ENCODE measurements at regions not wholly inside any gene's neighbourhood (a gene's known extent, or its start where the extent isn't known, plus 50 kb on each side); places are given as distances from the start of the nearest gene placed in this dataset.

- H3K27me3 Mint-ChIP-seq, result no peaks in the 10 kb centered on the region
- DNase-seq (no peak), ATAC-seq (no peak)
- no peaks in the 10 kb centered on the region for H3K36me3 Mint-ChIP-seq (ENCODE audit: low read depth)
- peaks cover 18% of the 10 kb centered on the region for H3K4me1 Mint-ChIP-seq
- H3K4me3 Mint-ChIP-seq, result no peak overlapping the region
- no peaks in the 10 kb centered on the region for H3K9me3 ChIP-seq (ENCODE audit: control insufficient read depth, low read length, poor library complexity, severe bottlenecking)
- no peak overlapping the region for H3K27ac Mint-ChIP-seq
These were observed 145.2 kb upstream of the CBLB start for GRCh38 chr3:106013971-106014370.

GRCh38 chr3:106014518-106014917, 145.7 kb upstream of the CBLB start:
- H3K9me3 ChIP-seq (ENCODE audit: control insufficient read depth, low read length, poor library complexity, severe bottlenecking), result no peaks in the 10 kb centered on the region
- DNase-seq, result no peak
- Mint-ChIP-seq H3K4me1 (peaks cover 18% of the 10 kb centered on the region), H3K27me3 (no peaks in the 10 kb centered on the region), H3K4me3 (no peak overlapping the region), H3K36me3 (ENCODE audit: low read depth) (no peaks in the 10 kb centered on the region), H3K27ac (no peak overlapping the region)
- no peak for ATAC-seq

- Mint-ChIP-seq H3K27ac (no peak overlapping the region), H3K36me3 (ENCODE audit: low read depth) (no peaks in the 10 kb centered on the region), H3K4me3 (no peak overlapping the region), H3K27me3 (no peaks in the 10 kb centered on the region), H3K4me1 (peaks cover 18% of the 10 kb centered on the region)
- H3K9me3 ChIP-seq (ENCODE audit: control insufficient read depth, low read length, poor library complexity, severe bottlenecking), result no peaks in the 10 kb centered on the region
- DNase-seq (no peak), ATAC-seq (no peak)
These were observed 146.2 kb upstream of the CBLB start for GRCh38 chr3:106014971-106015370.

DNA sequence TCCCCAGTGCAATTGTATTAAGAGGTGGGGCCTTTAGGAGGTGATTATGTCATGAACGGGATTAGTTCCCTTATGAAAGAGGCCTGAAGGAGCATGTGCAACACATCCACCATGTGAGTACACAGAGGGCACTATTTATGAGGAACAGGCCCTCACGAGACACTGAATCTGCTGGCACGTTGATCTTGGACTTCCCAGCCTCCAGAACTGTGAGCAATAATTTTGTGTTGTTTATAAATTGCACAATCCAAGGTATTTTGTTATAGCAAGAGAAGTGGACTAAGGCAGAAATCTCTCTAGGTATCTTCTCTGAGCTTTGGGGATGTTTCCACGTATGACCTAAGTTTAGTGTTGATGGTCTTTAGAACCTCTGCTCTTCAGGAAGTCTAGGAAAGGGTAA, 149.3 kb upstream of the CBLB start:
- no peak for DNase-seq
- H3K4me3 Mint-ChIP-seq, result no peak overlapping the region
- H3K9me3 ChIP-seq (ENCODE audit: control insufficient read depth, low read length, poor library complexity, severe bottlenecking), result no peaks in the 10 kb centered on the region
- no peaks in the 10 kb centered on the region for H3K27me3 Mint-ChIP-seq
- ATAC-seq, result no peak
- no peak overlapping the region for H3K27ac Mint-ChIP-seq
- peaks cover 5% of the 10 kb centered on the region for H3K4me1 Mint-ChIP-seq
- H3K36me3 Mint-ChIP-seq (ENCODE audit: low read depth), result no peaks in the 10 kb centered on the region

DNA sequence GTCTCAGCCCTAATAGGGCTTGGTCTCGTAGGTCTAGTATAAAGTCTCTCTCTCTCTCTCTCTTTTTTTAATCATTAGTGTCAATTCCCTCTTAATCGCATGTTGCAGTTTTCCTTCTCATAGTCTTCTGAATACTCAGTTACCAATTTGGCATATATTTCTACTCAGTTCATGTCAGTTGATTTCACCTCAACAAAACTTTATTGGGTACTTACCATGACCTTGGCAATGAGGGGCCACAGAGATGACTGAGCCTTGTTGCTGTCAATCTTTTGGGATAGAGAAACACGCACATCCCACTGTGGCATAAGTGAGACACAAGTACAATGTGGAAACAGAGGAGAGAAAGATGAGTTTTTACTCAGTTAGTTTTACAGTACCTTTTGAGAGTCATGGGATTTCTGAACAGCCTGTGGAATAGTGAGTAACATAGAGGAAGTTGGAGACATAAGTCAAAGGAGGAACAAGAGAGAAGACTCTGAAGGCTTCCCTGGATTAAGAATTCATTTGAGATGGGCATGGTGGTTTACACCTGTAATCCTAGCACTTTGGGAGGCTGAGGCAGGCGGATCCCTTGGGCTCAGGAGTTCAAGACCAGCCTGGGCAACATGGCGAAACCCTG, 150.2 kb upstream of the CBLB start:
- Mint-ChIP-seq H3K4me1 (peaks cover 5% of the 10 kb centered on the region), H3K27me3 (no peaks in the 10 kb centered on the region), H3K4me3 (no peak overlapping the region), H3K27ac (no peak overlapping the region), H3K36me3 (ENCODE audit: low read depth) (no peaks in the 10 kb centered on the region)
- DNase-seq, result no peak
- ATAC-seq, result no peak
- H3K9me3 ChIP-seq (ENCODE audit: control insufficient read depth, low read length, poor library complexity, severe bottlenecking), result no peaks in the 10 kb centered on the region

GRCh38 chr3:106022913-106023312, 154.1 kb upstream of the CBLB start:
- H3K9me3 ChIP-seq (ENCODE audit: control insufficient read depth, low read length, poor library complexity, severe bottlenecking), result no peaks in the 10 kb centered on the region
- no peaks in the 10 kb centered on the region for H3K4me1 Mint-ChIP-seq
- no peaks in the 10 kb centered on the region for H3K36me3 Mint-ChIP-seq (ENCODE audit: low read depth)
- H3K27me3 Mint-ChIP-seq, result no peaks in the 10 kb centered on the region
- no peak for ATAC-seq
- H3K27ac Mint-ChIP-seq, result no peak overlapping the region
- H3K4me3 Mint-ChIP-seq, result no peak overlapping the region
- no peak for DNase-seq

- Mint-ChIP-seq H3K4me1 (no peaks in the 10 kb centered on the region), H3K27ac (no peak overlapping the region)
These were observed 156.4 kb upstream of the CBLB start for GRCh38 chr3:106025151-106025722.

DNA sequence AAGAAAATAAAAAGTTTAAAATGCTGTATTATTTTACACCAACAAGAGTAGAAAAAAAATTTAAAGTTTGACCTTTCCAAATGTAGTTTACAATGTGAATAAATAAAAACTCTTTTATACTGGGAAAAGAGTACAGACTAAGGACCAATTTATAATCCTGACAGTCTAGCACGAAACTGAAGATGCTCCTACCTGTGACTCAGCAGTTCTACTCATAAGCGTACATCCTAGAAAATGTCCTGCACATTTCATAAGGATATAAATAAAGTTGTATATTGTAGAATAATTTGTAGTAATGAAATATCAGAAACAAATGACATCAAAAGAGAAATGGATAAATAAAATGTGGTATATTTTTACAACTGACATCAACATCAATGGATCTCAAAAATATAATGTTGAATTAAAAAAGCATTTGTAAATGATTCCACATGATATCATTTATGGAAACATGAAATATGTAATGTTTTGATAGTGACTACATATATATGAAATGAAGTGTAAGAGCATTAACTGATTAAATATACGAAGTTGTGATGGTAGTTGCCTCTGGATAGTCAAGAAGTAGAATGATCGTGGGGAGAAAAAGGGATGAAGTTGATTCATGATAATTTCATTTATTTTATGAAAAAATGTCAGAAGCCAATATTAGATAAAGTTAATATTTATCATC, 161.3 kb upstream of the CBLB start:
- ATAC-seq (no peak), DNase-seq (no peak)
- no peak overlapping the region for H3K4me3 Mint-ChIP-seq
- no peaks in the 10 kb centered on the region for H3K27me3 Mint-ChIP-seq
- H3K4me1 Mint-ChIP-seq, result peaks cover 5% of the 10 kb centered on the region
- no peaks in the 10 kb centered on the region for H3K9me3 ChIP-seq (ENCODE audit: control insufficient read depth, low read length, poor library complexity, severe bottlenecking)
- no peak overlapping the region for H3K27ac Mint-ChIP-seq
- H3K36me3 Mint-ChIP-seq (ENCODE audit: low read depth), result no peaks in the 10 kb centered on the region

More at GRCh38 chr3:106025151-106025722, 156.4 kb upstream of the CBLB start:
- ATAC-seq (no peak), DNase-seq (no peak)
- no peak overlapping the region for H3K4me3 Mint-ChIP-seq
- no peaks in the 10 kb centered on the region for H3K27me3 Mint-ChIP-seq
- no peaks in the 10 kb centered on the region for H3K9me3 ChIP-seq (ENCODE audit: control insufficient read depth, low read length, poor library complexity, severe bottlenecking)
- H3K36me3 Mint-ChIP-seq (ENCODE audit: low read depth), result no peaks in the 10 kb centered on the region

GRCh38 chr3:106030627-106030963, 161.8 kb upstream of the CBLB start:
- DNase-seq (no peak), ATAC-seq (no peak)
- Mint-ChIP-seq H3K4me1 (peaks cover 5% of the 10 kb centered on the region), H3K4me3 (no peak overlapping the region), H3K36me3 (ENCODE audit: low read depth) (no peaks in the 10 kb centered on the region), H3K27me3 (no peaks in the 10 kb centered on the region), H3K27ac (no peak overlapping the region)
- no peaks in the 10 kb centered on the region for H3K9me3 ChIP-seq (ENCODE audit: control insufficient read depth, low read length, poor library complexity, severe bottlenecking)

DNA sequence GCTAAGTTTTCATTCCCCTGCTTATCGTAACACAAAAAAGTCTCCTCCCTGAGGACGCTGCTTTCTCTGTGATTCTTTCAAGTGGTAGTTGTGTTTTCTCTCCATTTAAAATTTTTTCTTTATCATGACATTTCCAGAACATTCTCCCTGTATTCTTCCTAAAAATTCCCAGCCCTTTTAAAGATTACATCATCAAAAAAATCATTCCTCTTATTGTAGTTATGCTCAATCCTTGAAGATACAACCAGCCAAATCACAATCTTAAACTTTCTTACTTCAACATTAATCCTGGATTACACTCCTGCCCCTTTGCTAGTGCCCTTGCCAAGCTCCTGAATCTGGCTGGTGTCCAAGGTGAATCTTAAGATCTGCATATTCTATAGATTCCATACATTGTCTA, 163.7 kb upstream of the CBLB start:
- DNase-seq, result no peak
- H3K9me3 ChIP-seq (ENCODE audit: control insufficient read depth, low read length, poor library complexity, severe bottlenecking), result no peaks in the 10 kb centered on the region
- no peak overlapping the region for H3K4me3 Mint-ChIP-seq
- no peak overlapping the region for H3K27ac Mint-ChIP-seq
- ATAC-seq, result no peak
- H3K27me3 Mint-ChIP-seq, result no peaks in the 10 kb centered on the region
- H3K36me3 Mint-ChIP-seq (ENCODE audit: low read depth), result no peaks in the 10 kb centered on the region
- H3K4me1 Mint-ChIP-seq, result peaks cover 5% of the 10 kb centered on the region

DNA sequence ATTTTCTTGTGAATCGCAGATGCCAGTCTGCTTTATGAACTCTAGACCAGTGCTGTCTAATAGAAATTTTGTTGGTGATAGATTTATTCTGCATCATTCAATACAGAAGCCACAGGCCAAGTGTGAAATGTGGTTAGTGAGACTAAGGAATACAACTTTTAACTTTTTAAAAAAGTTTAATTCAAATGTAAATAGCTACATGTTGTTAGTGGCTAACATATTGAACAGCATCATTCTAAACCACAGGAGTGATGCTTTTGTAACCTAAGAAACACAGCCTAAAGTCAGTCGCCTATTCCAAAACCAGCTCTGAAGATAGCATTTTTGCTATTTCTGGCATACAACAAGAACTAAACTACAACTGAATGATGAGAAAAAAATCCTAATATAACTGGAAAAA, 164.8 kb upstream of the CBLB start:
- H3K36me3 Mint-ChIP-seq (ENCODE audit: low read depth), result no peaks in the 10 kb centered on the region
- no peak overlapping the region for H3K27ac Mint-ChIP-seq
- H3K4me3 Mint-ChIP-seq, result no peak overlapping the region
- DNase-seq (no peak), ATAC-seq (no peak)
- H3K4me1 Mint-ChIP-seq, result peaks cover 5% of the 10 kb centered on the region
- H3K9me3 ChIP-seq (ENCODE audit: control insufficient read depth, low read length, poor library complexity, severe bottlenecking), result no peaks in the 10 kb centered on the region
- no peaks in the 10 kb centered on the region for H3K27me3 Mint-ChIP-seq

DNA sequence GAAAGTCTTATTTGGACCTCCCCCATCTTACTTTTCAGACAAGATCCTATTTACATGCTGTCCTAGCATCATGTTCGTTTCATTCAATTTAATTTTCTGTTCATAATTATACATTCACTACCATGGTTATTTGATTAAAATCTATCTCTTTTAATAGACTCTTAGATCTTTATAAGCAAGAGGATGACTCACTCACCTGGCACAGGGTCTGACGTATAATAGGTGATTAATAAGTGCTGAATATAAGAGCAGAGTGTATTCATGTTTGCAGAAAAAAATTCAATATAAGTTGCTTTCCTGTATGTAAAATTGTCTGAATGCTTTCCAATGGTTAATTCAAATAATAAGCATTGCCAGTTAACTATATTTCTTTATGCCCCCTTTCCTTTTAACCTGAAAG, 165.5 kb upstream of the CBLB start:
- H3K4me1 Mint-ChIP-seq, result peaks cover 5% of the 10 kb centered on the region
- H3K4me3 Mint-ChIP-seq, result no peak overlapping the region
- no peak for DNase-seq
- H3K9me3 ChIP-seq (ENCODE audit: control insufficient read depth, low read length, poor library complexity, severe bottlenecking), result no peaks in the 10 kb centered on the region
- no peak for ATAC-seq
- no peaks in the 10 kb centered on the region for H3K27me3 Mint-ChIP-seq
- H3K27ac Mint-ChIP-seq, result no peak overlapping the region
- H3K36me3 Mint-ChIP-seq (ENCODE audit: low read depth), result no peaks in the 10 kb centered on the region

DNA sequence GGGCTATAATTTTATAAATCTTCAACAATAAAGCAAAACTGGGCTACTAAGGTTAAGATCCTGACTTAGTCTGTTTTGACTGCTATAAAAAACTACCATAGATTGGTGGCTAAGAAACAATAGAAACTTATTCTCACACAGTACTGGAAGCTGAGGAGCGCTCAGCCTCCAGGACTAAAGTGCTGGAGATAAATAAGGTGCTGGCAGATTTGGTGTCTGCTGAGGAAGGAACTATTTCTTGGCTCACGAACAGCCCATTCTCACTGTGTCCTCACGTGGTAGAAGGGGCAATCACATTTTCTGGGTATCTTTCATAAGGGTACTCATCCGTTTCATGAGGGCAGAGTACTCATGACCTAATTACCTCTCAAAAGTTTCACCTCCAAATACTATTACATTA, 166.8 kb upstream of the CBLB start:
- Mint-ChIP-seq H3K27me3 (no peaks in the 10 kb centered on the region), H3K4me3 (no peak overlapping the region), H3K4me1 (peaks cover 5% of the 10 kb centered on the region), H3K36me3 (ENCODE audit: low read depth) (no peaks in the 10 kb centered on the region), H3K27ac (no peak overlapping the region)
- DNase-seq (no peak), ATAC-seq (no peak)
- H3K9me3 ChIP-seq (ENCODE audit: control insufficient read depth, low read length, poor library complexity, severe bottlenecking), result no peaks in the 10 kb centered on the region

- H3K27me3 Mint-ChIP-seq, result no peaks in the 10 kb centered on the region
- no peak for DNase-seq
- H3K4me3 Mint-ChIP-seq, result no peak overlapping the region
- H3K9me3 ChIP-seq (ENCODE audit: control insufficient read depth, low read length, poor library complexity, severe bottlenecking), result no peaks in the 10 kb centered on the region
- no peak overlapping the region for H3K27ac Mint-ChIP-seq
- no peak for ATAC-seq
- no peaks in the 10 kb centered on the region for H3K36me3 Mint-ChIP-seq (ENCODE audit: low read depth)
- peaks cover 6% of the 10 kb centered on the region for H3K4me1 Mint-ChIP-seq
These were observed 167.9 kb upstream of the CBLB start for GRCh38 chr3:106036696-106037095.
